AG09319 (cell line): ENCODE measurements at regions not wholly inside any gene's neighbourhood (a gene's known extent, or its start where the extent isn't known, plus 50 kb on each side); places are given as distances from the start of the nearest gene placed in this dataset.
"Not testable (repeated sequence)": the region's sequence is repeated elsewhere in the genome, so short reads cannot be mapped to it uniquely, and the experiment has no call there.

Experiments
- DNase-seq: peaks from one replicate; pipeline ENCODE4 v3.0.0-alpha.2; 2010; ENCODE audit warnings: low read depth; ENCODE audit errors: extremely low read depth
- CTCF ChIP-seq: IDR thresholded peaks from 2 replicates; pipeline ENCODE4 v1.5.1; 2011; ENCODE audit warnings: low read depth, mild to moderate bottlenecking, inconsistent platforms, low read length, moderate library complexity

- no peak for DNase-seq
- no peak for TF ChIP-seq CTCF
Observed at GRCh38 chr5:18778225-18778624, 1144.0 kb downstream of the TAF11L14 start.

GRCh38 chr5:18789218-18789998 is 1155.1 kb downstream of the TAF11L14 start:
- no peak for DNase-seq
- no peak for TF ChIP-seq CTCF

GRCh38 chr5:18792145-18792544 is 1157.9 kb downstream of the TAF11L14 start:
- TF ChIP-seq CTCF: no peak
- DNase-seq: no peak

GRCh38 chr5:18797222-18797621 is 1163.0 kb downstream of the TAF11L14 start:
- TF ChIP-seq CTCF: no peak

GRCh38 chr5:18798058-18798457 is 1163.8 kb downstream of the TAF11L14 start:
- no peak for DNase-seq
- TF ChIP-seq CTCF: no peak

More at GRCh38 chr5:18797222-18797621, 1163.0 kb downstream of the TAF11L14 start:
- no peak for DNase-seq

- TF ChIP-seq CTCF: no peak
- DNase-seq: no peak
Observed at GRCh38 chr5:18799482-18800128, 1165.3 kb downstream of the TAF11L14 start.

GRCh38 chr5:18800293-18801025 is 1166.2 kb downstream of the TAF11L14 start:
- TF ChIP-seq CTCF: no peak
- no peak for DNase-seq

- DNase-seq: not testable (repeated sequence)
Observed at GRCh38 chr5:18801413-18801812, 1167.2 kb downstream of the TAF11L14 start.
